ENCODE measurements at regions not wholly inside any gene's neighbourhood (a gene's known extent, or its start where the extent isn't known, plus 50 kb on each side); places are given as distances from the start of the nearest gene placed in this dataset.
"Not testable (repeated sequence)": the region's sequence is repeated elsewhere in the genome, so short reads cannot be mapped to it uniquely, and the experiment has no call there.

GRCh38 chr4:151583157-151583914 is 174.4 kb downstream of the FHIP1A start:
- DNase-seq (ENCODE audit: low read depth, low spot score) (no peak), ATAC-seq (no peak)
- H3K9me3 ChIP-seq (ENCODE audit: control insufficient read depth, insufficient read depth, low read depth, low read length) = no peaks in the 10 kb centered on the region
- no peak overlapping the region for H3K4me3 ChIP-seq (ENCODE audit: low read depth in 2 of 2, low read length in 2 of 2)
- peaks cover 3% of the 10 kb centered on the region for H3K27me3 ChIP-seq (ENCODE audit: control insufficient read depth, insufficient read depth, low read length)
- CTCF ChIA-PET = no interaction called here
- intact Hi-C loops (cut with micrococcal nuclease; ENCODE audit: unreplicated experiment) = no loop called here
- TF ChIP-seq SIN3A (IDR thresholded peaks at IDR 0.05; ENCODE audit: borderline replicate concordance, insufficient read depth, low read depth, low read length) = no peak
- no peak for TF ChIP-seq REST (IDR thresholded peaks at IDR 0.05; ENCODE audit: insufficient read depth in 1 of 2, low read depth in 2 of 2, low read length in 1 of 2)
- no peak for TF ChIP-seq POLR2AphosphoS5 (IDR thresholded peaks at IDR 0.05; ENCODE audit: low read depth, low read length)
- TF ChIP-seq, protein P1, sequence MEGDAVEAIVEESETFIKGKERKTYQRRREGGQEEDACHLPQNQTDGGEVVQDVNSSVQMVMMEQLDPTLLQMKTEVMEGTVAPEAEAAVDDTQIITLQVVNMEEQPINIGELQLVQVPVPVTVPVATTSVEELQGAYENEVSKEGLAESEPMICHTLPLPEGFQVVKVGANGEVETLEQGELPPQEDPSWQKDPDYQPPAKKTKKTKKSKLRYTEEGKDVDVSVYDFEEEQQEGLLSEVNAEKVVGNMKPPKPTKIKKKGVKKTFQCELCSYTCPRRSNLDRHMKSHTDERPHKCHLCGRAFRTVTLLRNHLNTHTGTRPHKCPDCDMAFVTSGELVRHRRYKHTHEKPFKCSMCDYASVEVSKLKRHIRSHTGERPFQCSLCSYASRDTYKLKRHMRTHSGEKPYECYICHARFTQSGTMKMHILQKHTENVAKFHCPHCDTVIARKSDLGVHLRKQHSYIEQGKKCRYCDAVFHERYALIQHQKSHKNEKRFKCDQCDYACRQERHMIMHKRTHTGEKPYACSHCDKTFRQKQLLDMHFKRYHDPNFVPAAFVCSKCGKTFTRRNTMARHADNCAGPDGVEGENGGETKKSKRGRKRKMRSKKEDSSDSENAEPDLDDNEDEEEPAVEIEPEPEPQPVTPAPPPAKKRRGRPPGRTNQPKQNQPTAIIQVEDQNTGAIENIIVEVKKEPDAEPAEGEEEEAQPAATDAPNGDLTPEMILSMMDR (IDR thresholded peaks at IDR 0.05) = no peak
- TF ChIP-seq TCF7L2 (IDR thresholded peaks at IDR 0.05; ENCODE audit: low read depth, low read length) = no peak
- no peaks in the 10 kb centered on the region for H3K4me1 ChIP-seq (ENCODE audit: control insufficient read depth, insufficient read depth, low read length)
- no peaks in the 10 kb centered on the region for H3K36me3 ChIP-seq (ENCODE audit: control insufficient read depth, insufficient read depth, low read length)
- POLR2A ChIA-PET = no interaction called here
- no peak overlapping the region for H3K27ac ChIP-seq (ENCODE audit: low read length)
- BruUV-seq (replicated peaks) = no TSS peak
- in situ Hi-C loops (cut with HindIII; ENCODE audit: low pct_unique_long_range_greater_than_20kb, low sequenced_read_pairs) = no loop called here

DNA sequence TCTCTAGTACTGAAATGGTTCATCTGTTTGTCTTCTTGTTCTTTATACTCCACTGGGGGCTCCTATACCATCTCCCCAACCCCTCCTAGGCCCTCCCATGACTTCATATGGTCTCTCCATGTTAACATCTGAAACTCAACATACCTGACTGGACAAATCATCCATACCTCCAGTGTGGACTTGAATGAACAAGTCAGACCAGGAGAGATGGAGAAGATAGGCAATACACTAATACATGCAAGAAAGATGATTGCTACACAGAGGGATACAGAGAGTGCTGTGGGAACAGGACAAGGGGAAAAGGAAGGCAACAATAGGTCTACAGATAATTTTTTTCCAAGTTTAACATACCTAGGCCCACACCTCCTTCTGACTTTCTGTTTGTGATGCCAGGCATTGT is 175.1 kb downstream of the FHIP1A start:
- intact Hi-C loops (cut with micrococcal nuclease; ENCODE audit: unreplicated experiment) = no loop called here
- no peak for TF ChIP-seq REST (IDR thresholded peaks at IDR 0.05; ENCODE audit: insufficient read depth in 1 of 2, low read depth in 2 of 2, low read length in 1 of 2)
- TF ChIP-seq POLR2AphosphoS5 (IDR thresholded peaks at IDR 0.05; ENCODE audit: low read depth, low read length) = no peak
- TF ChIP-seq TCF7L2 (IDR thresholded peaks at IDR 0.05; ENCODE audit: low read depth, low read length) = no peak
- TF ChIP-seq SIN3A (IDR thresholded peaks at IDR 0.05; ENCODE audit: borderline replicate concordance, insufficient read depth, low read depth, low read length) = no peak
- TF ChIP-seq, protein P1 (IDR thresholded peaks at IDR 0.05) = no peak
- ATAC-seq (no peak), DNase-seq (ENCODE audit: low read depth, low spot score) (no peak)
- in situ Hi-C loops (cut with HindIII; ENCODE audit: low pct_unique_long_range_greater_than_20kb, low sequenced_read_pairs) = no loop called here
- H3K4me1 ChIP-seq (ENCODE audit: control insufficient read depth, insufficient read depth, low read length) = no peaks in the 10 kb centered on the region
- H3K27ac ChIP-seq (ENCODE audit: low read length) = no peak overlapping the region
- ChIA-PET POLR2A (no interaction called here), CTCF (no interaction called here)
- no TSS peak for BruUV-seq (replicated peaks)
- no peak overlapping the region for H3K4me3 ChIP-seq (ENCODE audit: low read depth in 2 of 2, low read length in 2 of 2)
- peaks cover 3% of the 10 kb centered on the region for H3K27me3 ChIP-seq (ENCODE audit: control insufficient read depth, insufficient read depth, low read length)
- H3K36me3 ChIP-seq (ENCODE audit: control insufficient read depth, insufficient read depth, low read length) = no peaks in the 10 kb centered on the region
- H3K9me3 ChIP-seq (ENCODE audit: control insufficient read depth, insufficient read depth, low read depth, low read length) = no peaks in the 10 kb centered on the region

- H3K36me3 ChIP-seq (ENCODE audit: control insufficient read depth, insufficient read depth, low read length); H3K4me3 ChIP-seq (ENCODE audit: low read depth in 2 of 2, low read length in 2 of 2); CTCF ChIA-PET; ATAC-seq; in situ Hi-C loops (cut with HindIII; ENCODE audit: low pct_unique_long_range_greater_than_20kb, low sequenced_read_pairs); H3K27ac ChIP-seq (ENCODE audit: low read length); POLR2A ChIA-PET; BruUV-seq (replicated peaks); H3K27me3 ChIP-seq (ENCODE audit: control insufficient read depth, insufficient read depth, low read length); H3K9me3 ChIP-seq (ENCODE audit: control insufficient read depth, insufficient read depth, low read depth, low read length); intact Hi-C loops (cut with micrococcal nuclease; ENCODE audit: unreplicated experiment); DNase-seq (ENCODE audit: low read depth, low spot score); H3K4me1 ChIP-seq (ENCODE audit: control insufficient read depth, insufficient read depth, low read length): not testable (repeated sequence)
Measured at GRCh38 chr4:151595629-151596028, 165.2 kb downstream of the GATB start.
